Transverse colon (tissue), 4 donors: ENCODE measurements at regions not wholly inside any gene's neighbourhood (a gene's known extent, or its start where the extent isn't known, plus 50 kb on each side); places are given as distances from the start of the nearest gene placed in this dataset.

Source experiments
- DNase-seq: peaks from one replicate; pipeline ENCODE4 v3.0.0-alpha.2; 2019
- H3K27ac ChIP-seq, 4 donors: fragments of 200-600 bp; sonication (generic); 2 replicates each; pipeline ENCODE4 v1.5.1; 2016 to 2018; ENCODE audit warnings: inconsistent platforms in 4 of 4
- H3K27me3 ChIP-seq: fragments of 200-600 bp; sonication (generic); 2 replicates; pipeline ENCODE4 v1.5.1; 2017; ENCODE audit warnings: inconsistent platforms
- H3K36me3 ChIP-seq, 4 donors: fragments of 200-600 bp; sonication (generic); 2 replicates each; pipeline ENCODE4 v1.5.1; 2017 to 2019; ENCODE audit warnings: inconsistent platforms in 4 of 4
- H3K4me1 ChIP-seq, 4 donors: fragments of 200-600 bp; sonication (generic); 2 replicates each; pipeline ENCODE4 v1.5.1; 2017 to 2020; ENCODE audit warnings: inconsistent platforms in 4 of 4
- H3K4me3 ChIP-seq, 4 donors: fragments of 200-600 bp; sonication (generic); 1 replicate in 1 of 4; 2 replicates in 3 of 4; pipeline versions ENCODE4 v1.5.1 to v1.6.1; 2017 to 2019; ENCODE audit warnings: inconsistent platforms in 4 of 4
- H3K9me3 ChIP-seq, 2 donors: fragments of 200-600 bp; sonication (generic); 2 replicates each; pipeline ENCODE4 v1.5.1; 2017 to 2019; ENCODE audit warnings: inconsistent platforms in 2 of 2
- EP300 ChIP-seq: sonication (generic); formaldehyde crosslinking; IDR thresholded peaks from one replicate; pipeline ENCODE4 v1.6.1; 2017; ENCODE audit warnings: antibody characterized with exemption, low read depth
- POLR2A ChIP-seq: fragments of 450-650 bp; IDR thresholded peaks from one replicate; pipeline ENCODE4 v1.6.1; 2016; ENCODE audit warnings: antibody characterized with exemption, mild to moderate bottlenecking, moderate library complexity
- POLR2AphosphoS5 ChIP-seq, 3 donors: sonication (generic); formaldehyde crosslinking; IDR thresholded peaks; one replicate each; pipeline ENCODE4 v1.6.1; 2016; ENCODE audit warnings: antibody characterized with exemption in 3 of 3
- WGBS, 2 donors: methylation state at CpG; one replicate each; pipeline ENCODE4 v1.1.5; 2018; ENCODE audit warnings: low coverage in 1 of 2; 5-methylcytosine and 5-hydroxymethylcytosine counted together
- in situ Hi-C, 4 donors: fragments of 200-750 bp; cut with MboI; loops; one replicate each; pipeline versions ENCODE4 v1.15.0 to v1.15.1; 2017; ENCODE audit warnings: low sequenced_read_pairs in 3 of 4, low pct_ligation_motif_present in 1 of 4, low pct_unique_long_range_greater_than_20kb in 1 of 4
- intact Hi-C: fragments of 100-400 bp; cut with DNase I; formaldehyde crosslinking; loops from one replicate; pipeline ENCODE4 v1.15.1; 2023; ENCODE audit warnings: low total_unique reads
- TF ChIP-seq, protein P1 (sequence below), 5 experiments: fragments of 200-600 bp in 3 of 5; fragments of 450-650 bp in 2 of 5; sonication (generic) in 3 of 5; IDR thresholded peaks; 1 replicate in 2 of 5; 2 replicates in 3 of 5; pipeline ENCODE4 v1.5.1; 2016 to 2017; ENCODE audit warnings: antibody characterized with exemption in 5 of 5, inconsistent platforms in 3 of 5, mild to moderate bottlenecking in 2 of 5, moderate library complexity in 1 of 5

DNA sequence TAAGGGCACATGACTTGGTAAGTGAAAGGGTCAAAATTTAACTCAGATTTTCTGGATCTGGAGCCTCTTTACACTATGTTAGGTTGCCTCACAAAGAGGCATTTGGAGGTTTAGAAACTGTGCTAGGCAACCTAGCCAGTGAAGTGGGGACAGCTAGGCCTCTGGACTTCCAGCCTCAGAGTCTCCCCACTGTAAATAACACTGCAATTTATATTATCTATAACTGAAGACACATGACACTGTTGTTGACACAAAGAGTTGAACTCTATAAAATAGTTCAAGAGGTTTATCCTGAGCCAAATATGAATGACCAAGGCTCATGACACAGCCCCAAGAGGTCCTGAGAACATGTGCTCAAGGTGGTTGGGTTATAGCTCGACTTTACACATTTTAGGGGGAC lies 74.9 kb upstream of the IQCM start:
- no peaks in the 10 kb centered on the region for H3K27me3 ChIP-seq
- no peak overlapping the region for H3K4me3 ChIP-seq
- TF ChIP-seq POLR2AphosphoS5 (IDR thresholded peaks at IDR 0.05) = no peak
- no peak for TF ChIP-seq POLR2A
- TF ChIP-seq, protein P1, sequence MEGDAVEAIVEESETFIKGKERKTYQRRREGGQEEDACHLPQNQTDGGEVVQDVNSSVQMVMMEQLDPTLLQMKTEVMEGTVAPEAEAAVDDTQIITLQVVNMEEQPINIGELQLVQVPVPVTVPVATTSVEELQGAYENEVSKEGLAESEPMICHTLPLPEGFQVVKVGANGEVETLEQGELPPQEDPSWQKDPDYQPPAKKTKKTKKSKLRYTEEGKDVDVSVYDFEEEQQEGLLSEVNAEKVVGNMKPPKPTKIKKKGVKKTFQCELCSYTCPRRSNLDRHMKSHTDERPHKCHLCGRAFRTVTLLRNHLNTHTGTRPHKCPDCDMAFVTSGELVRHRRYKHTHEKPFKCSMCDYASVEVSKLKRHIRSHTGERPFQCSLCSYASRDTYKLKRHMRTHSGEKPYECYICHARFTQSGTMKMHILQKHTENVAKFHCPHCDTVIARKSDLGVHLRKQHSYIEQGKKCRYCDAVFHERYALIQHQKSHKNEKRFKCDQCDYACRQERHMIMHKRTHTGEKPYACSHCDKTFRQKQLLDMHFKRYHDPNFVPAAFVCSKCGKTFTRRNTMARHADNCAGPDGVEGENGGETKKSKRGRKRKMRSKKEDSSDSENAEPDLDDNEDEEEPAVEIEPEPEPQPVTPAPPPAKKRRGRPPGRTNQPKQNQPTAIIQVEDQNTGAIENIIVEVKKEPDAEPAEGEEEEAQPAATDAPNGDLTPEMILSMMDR (IDR thresholded peaks at IDR 0.05) = no peak
- no peak for TF ChIP-seq EP300
- 57 to 83% methylated on average over 1 of the region's 1 CpG for WGBS, 2 donors
- no peak overlapping the region for H3K27ac ChIP-seq
- peaks cover 0 to under 1% (median 0%) of the 10 kb centered on the region in 4 donors for H3K4me1 ChIP-seq
- peaks cover 0 to 7% (median 0%) of the 10 kb centered on the region in 4 donors for H3K36me3 ChIP-seq
- H3K9me3 ChIP-seq = no peaks in the 10 kb centered on the region
- in situ Hi-C loops = loop anchor here in 3 of 4 donors (5.0 to 25.0 kb wide), 3 partner anchors 503 to 528 kb away; no protein-coding TSS in a partner anchor
- no peak for DNase-seq
- intact Hi-C loops = no loop called here

DNA sequence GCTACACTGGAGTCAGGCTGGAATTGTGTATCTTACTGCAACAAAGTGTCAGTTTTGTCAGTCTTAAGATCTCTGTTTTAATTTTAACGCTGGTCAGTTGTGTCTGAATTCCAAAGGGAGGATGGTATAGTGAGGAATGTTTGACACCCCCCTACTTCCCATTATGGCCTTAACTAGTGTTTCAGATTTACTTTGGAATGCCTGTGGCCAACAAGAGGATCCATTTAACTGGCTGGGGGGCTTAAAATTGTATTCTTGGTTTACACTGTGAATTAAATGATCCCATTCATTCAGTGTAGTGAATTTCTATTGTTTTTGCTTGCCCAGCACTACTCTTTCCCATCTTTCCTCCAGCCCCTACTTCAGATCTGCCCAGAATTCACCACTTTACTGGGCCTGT lies 75.8 kb upstream of the IQCM start:
- H3K36me3 ChIP-seq = peaks cover 0 to 7% (median 0%) of the 10 kb centered on the region in 4 donors
- intact Hi-C loops = no loop called here
- no peak overlapping the region for H3K4me3 ChIP-seq
- no peaks in the 10 kb centered on the region for H3K27me3 ChIP-seq
- H3K4me1 ChIP-seq = peaks cover 0 to under 1% (median 0%) of the 10 kb centered on the region in 4 donors
- H3K9me3 ChIP-seq = no peaks in the 10 kb centered on the region
- no peak for DNase-seq
- TF ChIP-seq, protein P1 (IDR thresholded peaks at IDR 0.05) = no peak
- TF ChIP-seq EP300 (no peak), POLR2AphosphoS5 (IDR thresholded peaks at IDR 0.05) (no peak), POLR2A (no peak)
- in situ Hi-C loops = loop anchor here in 3 of 4 donors (5.0 to 25.0 kb wide), 3 partner anchors 504 to 529 kb away; no protein-coding TSS in a partner anchor
- no peak overlapping the region for H3K27ac ChIP-seq
- 44 to 82% methylated on average over 1 of the region's 1 CpG for WGBS, 2 donors

DNA sequence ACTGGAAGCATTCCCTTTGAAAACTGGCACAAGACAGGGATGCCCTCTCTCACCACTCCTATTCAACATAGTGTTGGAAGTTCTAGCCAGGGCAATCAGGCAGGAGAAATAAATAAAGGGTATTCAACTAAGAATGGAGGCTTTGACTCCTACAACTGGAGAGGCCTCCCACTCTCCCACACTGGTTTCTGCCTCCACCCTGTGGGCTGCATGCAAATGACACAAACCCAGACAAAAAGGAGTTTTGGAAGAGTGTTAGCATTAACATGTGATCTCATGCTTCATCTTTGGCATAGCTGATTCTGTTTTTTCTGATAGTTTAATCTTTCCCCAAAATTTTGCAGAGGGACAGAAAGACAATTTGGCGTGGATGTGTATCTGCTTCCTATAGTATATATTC lies 80.8 kb upstream of the IQCM start:
- DNase-seq = no peak
- no peak for TF ChIP-seq POLR2A
- TF ChIP-seq EP300 = no peak
- TF ChIP-seq, protein P1 (IDR thresholded peaks at IDR 0.05) = peak in 1 of 5 experiments; percentile 28
- no peak for TF ChIP-seq POLR2AphosphoS5 (IDR thresholded peaks at IDR 0.05)
- Histone ChIP-seq H3K27ac (no peak overlapping the region), H3K27me3 (no peaks in the 10 kb centered on the region), H3K4me1 (peaks cover 0 to 35% (median 8%) of the 10 kb centered on the region in 4 donors), H3K9me3 (no peaks in the 10 kb centered on the region), H3K36me3 (peaks cover 0 to 7% (median 0%) of the 10 kb centered on the region in 4 donors), H3K4me3 (no peak overlapping the region)
- in situ Hi-C loops = loop anchor here in 2 of 4 donors (25.0 kb wide), 2 partner anchors 509 to 534 kb away; no protein-coding TSS in a partner anchor
- WGBS, 2 donors = 78 to 86% methylated on average over 1 of the region's 1 CpG
- intact Hi-C loops = no loop called here

DNA sequence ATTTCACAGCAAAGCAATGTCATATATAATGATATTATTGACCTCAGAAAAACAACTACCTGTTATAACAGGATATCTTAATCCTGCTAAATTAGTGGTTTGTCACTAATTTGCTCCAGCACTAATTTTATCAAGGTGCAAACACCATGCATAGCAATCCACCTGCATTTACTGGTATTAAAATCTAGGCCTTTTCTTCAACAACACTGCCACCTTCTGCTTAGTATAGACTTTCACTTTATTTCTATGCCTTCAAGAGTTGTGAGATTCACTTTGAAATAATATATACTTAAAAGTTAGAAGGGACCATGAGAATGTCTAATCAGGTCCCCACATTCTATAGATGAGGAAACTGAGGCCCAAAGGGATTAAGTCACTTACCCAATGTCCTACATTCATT lies 82.1 kb upstream of the IQCM start:
- in situ Hi-C loops = loop anchor here in 2 of 4 donors (25.0 kb wide), 2 partner anchors 510 to 535 kb away; no protein-coding TSS in a partner anchor
- DNase-seq = no peak

More for the DNA sequence above, 82.1 kb upstream of the IQCM start:
- Histone ChIP-seq H3K27me3 (no peaks in the 10 kb centered on the region), H3K4me1 (peaks cover 0 to 47% (median 12%) of the 10 kb centered on the region in 4 donors), H3K4me3 (no peak overlapping the region), H3K36me3 (peaks cover 0 to 7% (median 0%) of the 10 kb centered on the region in 4 donors), H3K9me3 (no peaks in the 10 kb centered on the region), H3K27ac (peak overlapping the region in 1 of 4 donors; percentile 82)
- intact Hi-C loops = no loop called here
- TF ChIP-seq, protein P1 (IDR thresholded peaks at IDR 0.05) = peak in 4 of 5 experiments; percentile 36 to 48 (median 42)
- no peak for TF ChIP-seq POLR2A
- TF ChIP-seq POLR2AphosphoS5 (IDR thresholded peaks at IDR 0.05) = no peak
